NT2/D1 (cell line): ENCODE measurements at regions not wholly inside any gene's neighbourhood (a gene's known extent, or its start where the extent isn't known, plus 50 kb on each side); places are given as distances from the start of the nearest gene placed in this dataset.

ENCODE experiments used
- SUZ12 ChIP-seq: IDR thresholded peaks from 2 replicates; pipeline ENCODE4 v1.6.1; 2011; ENCODE audit not compliant: insufficient read length, insufficient read depth; ENCODE audit errors: extremely low read depth
- YY1 ChIP-seq: IDR thresholded peaks from 2 replicates; pipeline ENCODE4 v1.6.1; 2011; ENCODE audit not compliant: insufficient read length, insufficient read depth
- ZNF274 ChIP-seq: IDR thresholded peaks from 2 replicates; pipeline ENCODE4 v1.6.1; 2011; ENCODE audit warnings: mild to moderate bottlenecking, low read depth, low read length

DNA sequence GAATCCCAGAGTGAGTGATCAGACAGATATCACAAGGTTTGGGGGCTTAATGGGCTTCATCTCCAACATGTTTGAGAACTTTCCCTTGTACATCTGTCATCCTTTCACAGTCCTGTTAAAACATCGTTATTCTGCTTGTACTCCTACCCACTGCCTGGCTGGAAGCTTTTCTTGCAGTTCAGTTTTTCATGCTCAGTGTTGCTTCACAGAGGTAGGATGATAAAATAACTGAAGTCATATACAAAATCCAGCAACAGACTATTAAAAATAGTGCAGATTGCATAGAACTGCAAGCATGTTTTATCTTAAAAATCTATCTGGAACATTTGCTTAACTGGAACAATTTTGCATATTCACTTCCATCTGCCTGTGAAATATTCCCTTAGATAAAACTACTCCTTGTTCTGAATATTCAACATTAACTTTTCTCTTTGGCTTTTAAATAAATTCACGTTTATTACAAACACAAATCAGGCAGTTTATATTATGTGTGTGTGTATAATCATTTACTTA lies 579.6 kb upstream of the IGFBP7 start:
- no peak for TF ChIP-seq YY1
- no peak for TF ChIP-seq SUZ12
- no peak for TF ChIP-seq ZNF274
